ENCODE measurements at regions not wholly inside any gene's neighbourhood (a gene's known extent, or its start where the extent isn't known, plus 50 kb on each side); places are given as distances from the start of the nearest gene placed in this dataset.

DNA sequence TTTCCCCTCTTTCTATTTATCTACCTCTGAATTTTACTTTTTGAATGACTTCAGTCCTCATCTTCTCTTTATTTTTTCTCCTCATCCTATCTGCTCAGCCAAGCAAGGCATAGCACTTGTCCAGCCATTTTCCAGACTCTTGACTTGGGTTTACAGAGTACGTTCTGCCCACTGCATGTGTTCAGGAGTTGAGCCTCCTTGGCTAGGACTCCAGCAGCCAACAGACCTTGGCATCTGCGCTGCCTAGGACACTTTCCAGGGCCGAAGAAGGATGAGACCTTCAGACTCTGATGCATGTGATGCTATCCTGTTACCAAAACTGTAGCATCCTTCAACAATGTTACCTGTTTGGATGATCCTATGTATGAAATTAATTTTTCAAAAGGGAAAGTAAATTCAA, 59.7 kb downstream of the HES1 start:
- intact Hi-C loops (cut with DNase I; ENCODE audit: low total_unique reads), result loop anchor here (10.0 kb wide), 1 partner anchor 69 kb away; no protein-coding TSS in a partner anchor
- no peak for DNase-seq
- Histone ChIP-seq H3K4me1 (peaks cover 0 to 25% (median 9%) of the 10 kb centered on the region in 6 donors), H3K27me3 (replicated peaks in 1 of 7) (peaks cover 0 to 17% (median 0%) of the 10 kb centered on the region in 7 donors), H3K27ac (no peak overlapping the region), H3K9me3 (peaks cover 0 to 4% (median 0%) of the 10 kb centered on the region in 8 donors), H3K4me3 (no peak overlapping the region), H3K36me3 (no peaks in the 10 kb centered on the region)
- 85 to 90% (median 88%) methylated on average over 3 of the region's 3 CpGs for WGBS, 5 donors
- TF ChIP-seq POLR2AphosphoS5 (IDR thresholded peaks at IDR 0.05) (no peak), POLR2A (IDR thresholded peaks at IDR 0.05) (no peak)
- TF ChIP-seq, protein P1, sequence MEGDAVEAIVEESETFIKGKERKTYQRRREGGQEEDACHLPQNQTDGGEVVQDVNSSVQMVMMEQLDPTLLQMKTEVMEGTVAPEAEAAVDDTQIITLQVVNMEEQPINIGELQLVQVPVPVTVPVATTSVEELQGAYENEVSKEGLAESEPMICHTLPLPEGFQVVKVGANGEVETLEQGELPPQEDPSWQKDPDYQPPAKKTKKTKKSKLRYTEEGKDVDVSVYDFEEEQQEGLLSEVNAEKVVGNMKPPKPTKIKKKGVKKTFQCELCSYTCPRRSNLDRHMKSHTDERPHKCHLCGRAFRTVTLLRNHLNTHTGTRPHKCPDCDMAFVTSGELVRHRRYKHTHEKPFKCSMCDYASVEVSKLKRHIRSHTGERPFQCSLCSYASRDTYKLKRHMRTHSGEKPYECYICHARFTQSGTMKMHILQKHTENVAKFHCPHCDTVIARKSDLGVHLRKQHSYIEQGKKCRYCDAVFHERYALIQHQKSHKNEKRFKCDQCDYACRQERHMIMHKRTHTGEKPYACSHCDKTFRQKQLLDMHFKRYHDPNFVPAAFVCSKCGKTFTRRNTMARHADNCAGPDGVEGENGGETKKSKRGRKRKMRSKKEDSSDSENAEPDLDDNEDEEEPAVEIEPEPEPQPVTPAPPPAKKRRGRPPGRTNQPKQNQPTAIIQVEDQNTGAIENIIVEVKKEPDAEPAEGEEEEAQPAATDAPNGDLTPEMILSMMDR (IDR thresholded peaks at IDR 0.05 in 8 of 11, conservative IDR thresholded peaks at IDR 0.05 in 3 of 11), result no peak

DNA sequence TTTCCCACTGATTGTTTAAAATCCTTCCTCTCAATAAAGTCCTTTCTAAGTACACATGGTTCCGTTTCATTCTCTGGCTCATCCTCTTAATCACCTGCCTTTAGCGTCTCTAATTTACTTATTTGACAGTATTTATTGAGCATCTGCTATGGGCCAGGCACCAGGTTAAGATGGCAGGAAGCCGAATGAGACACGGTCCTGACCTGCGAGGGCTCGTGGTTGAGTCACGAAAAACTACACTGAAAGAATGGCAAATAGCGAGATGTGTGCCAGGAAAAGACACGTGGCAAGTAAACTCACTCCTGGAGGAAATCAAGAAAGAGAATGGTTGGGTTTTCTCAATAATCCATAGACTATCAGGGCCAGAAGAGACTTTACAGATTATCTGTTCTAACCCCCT, 60.9 kb downstream of the HES1 start:
- Histone ChIP-seq H3K27me3 (replicated peaks in 1 of 7) (peaks cover 0 to 23% (median 0%) of the 10 kb centered on the region in 7 donors), H3K9me3 (no peaks in the 10 kb centered on the region), H3K4me3 (no peak overlapping the region), H3K36me3 (no peaks in the 10 kb centered on the region), H3K27ac (no peak overlapping the region), H3K4me1 (peaks cover 0 to 25% (median 9%) of the 10 kb centered on the region in 6 donors)
- no peak for TF ChIP-seq POLR2AphosphoS5 (IDR thresholded peaks at IDR 0.05)
- TF ChIP-seq, protein P1 (IDR thresholded peaks at IDR 0.05 in 8 of 11, conservative IDR thresholded peaks at IDR 0.05 in 3 of 11), result no peak
- no peak for TF ChIP-seq POLR2A (IDR thresholded peaks at IDR 0.05)
- no peak for DNase-seq
- 90 to 94% (median 92%) methylated on average over 9 of the region's 9 CpGs for WGBS, 5 donors
- intact Hi-C loops (cut with DNase I; ENCODE audit: low total_unique reads), result loop anchor here (10.0 kb wide), 1 partner anchor 68 kb away; no protein-coding TSS in a partner anchor

DNA sequence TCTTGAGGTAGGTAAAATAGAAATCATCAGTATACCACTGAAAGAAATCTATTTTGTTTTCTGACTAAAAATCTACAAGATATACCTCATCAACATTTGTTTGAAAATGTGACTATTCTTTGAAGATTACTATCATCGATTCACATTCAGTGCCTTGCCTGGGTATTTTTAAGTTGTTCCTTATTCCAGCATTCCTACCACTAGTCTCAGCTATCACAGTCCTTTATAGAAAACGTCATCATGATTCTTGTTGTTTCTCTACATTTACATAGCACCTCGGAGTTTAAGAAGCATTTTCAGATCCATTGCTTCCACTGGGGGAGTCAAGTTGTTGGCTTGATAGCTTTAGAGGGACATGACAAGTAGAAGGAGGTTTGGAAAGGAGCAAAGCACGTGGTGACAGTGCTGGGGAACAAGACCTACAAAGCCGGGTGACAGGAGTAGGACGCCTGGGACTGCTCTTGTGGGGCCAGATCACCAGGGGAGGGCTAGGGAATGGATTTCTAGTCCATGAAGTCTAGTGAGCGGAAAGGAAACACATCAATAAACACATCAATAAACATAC, 61.5 kb downstream of the HES1 start:
- intact Hi-C loops (cut with DNase I; ENCODE audit: low total_unique reads), result loop anchor here (10.0 kb wide), 1 partner anchor 67 kb away; no protein-coding TSS in a partner anchor
- WGBS, 5 donors, result 83 to 94% (median 88%) methylated on average over 7 of the region's 7 CpGs
- peaks cover 0 to 25% (median 0%) of the 10 kb centered on the region in 7 donors for H3K27me3 ChIP-seq (replicated peaks in 1 of 7)
- H3K4me3 ChIP-seq, result no peak overlapping the region
- H3K27ac ChIP-seq, result no peak overlapping the region
- H3K9me3 ChIP-seq, result no peaks in the 10 kb centered on the region
- DNase-seq, result no peak
- H3K4me1 ChIP-seq, result peaks cover 0 to 25% (median 9%) of the 10 kb centered on the region in 6 donors
- H3K36me3 ChIP-seq, result no peaks in the 10 kb centered on the region
- TF ChIP-seq, protein P1 (IDR thresholded peaks at IDR 0.05 in 8 of 11, conservative IDR thresholded peaks at IDR 0.05 in 3 of 11), result no peak
- TF ChIP-seq POLR2A (IDR thresholded peaks at IDR 0.05) (no peak), POLR2AphosphoS5 (IDR thresholded peaks at IDR 0.05) (no peak)

DNA sequence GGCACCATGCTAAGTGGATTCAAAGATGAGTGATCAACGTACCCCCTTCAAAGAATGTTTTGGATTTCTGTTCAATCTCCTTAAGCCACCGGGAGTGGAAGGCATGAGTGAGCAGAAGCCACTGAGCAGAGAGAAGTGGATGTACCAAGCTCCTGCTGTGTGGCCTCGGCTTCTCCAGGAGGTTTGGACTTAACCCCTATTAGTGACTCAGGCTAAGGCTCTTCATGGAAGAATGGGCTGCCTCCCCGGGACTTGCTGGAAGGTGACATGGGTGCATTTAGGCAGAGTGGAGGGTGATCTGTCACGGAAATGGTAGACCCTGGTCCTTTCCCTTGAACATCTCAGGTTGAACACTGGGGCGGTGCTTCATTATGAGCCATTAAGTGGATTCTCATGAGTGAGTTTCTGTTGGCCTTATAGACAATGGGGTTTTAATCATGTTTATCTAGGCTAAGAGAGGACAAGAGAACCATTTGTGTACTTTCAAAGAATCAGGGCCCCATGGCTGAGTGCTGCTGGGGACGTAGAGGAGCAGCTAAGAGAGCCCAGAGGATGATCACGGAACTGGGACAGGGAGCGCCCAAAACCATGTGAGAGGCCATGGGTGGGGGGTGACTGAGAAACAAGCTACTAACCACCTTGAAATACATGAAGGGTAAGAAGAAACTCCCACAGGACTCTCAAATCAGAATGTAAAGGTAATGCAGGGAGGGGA, 62.2 kb downstream of the HES1 start:
- no peak overlapping the region for H3K27ac ChIP-seq
- peaks cover 0 to 25% (median 9%) of the 10 kb centered on the region in 6 donors for H3K4me1 ChIP-seq
- H3K27me3 ChIP-seq (replicated peaks in 1 of 7), result peaks cover 0 to 29% (median 0%) of the 10 kb centered on the region in 7 donors
- no peaks in the 10 kb centered on the region for H3K9me3 ChIP-seq
- intact Hi-C loops (cut with DNase I; ENCODE audit: low total_unique reads), result loop anchor here (10.0 kb wide), 1 partner anchor 67 kb away; no protein-coding TSS in a partner anchor
- no peaks in the 10 kb centered on the region for H3K36me3 ChIP-seq
- H3K4me3 ChIP-seq, result no peak overlapping the region
- TF ChIP-seq POLR2A (IDR thresholded peaks at IDR 0.05), result no peak
- TF ChIP-seq, protein P1 (IDR thresholded peaks at IDR 0.05 in 8 of 11, conservative IDR thresholded peaks at IDR 0.05 in 3 of 11), result no peak
- no peak for TF ChIP-seq POLR2AphosphoS5 (IDR thresholded peaks at IDR 0.05)
- WGBS, 5 donors, result 90 to 96% (median 94%) methylated on average over 9 of the region's 9 CpGs
- DNase-seq, result no peak

Measured in spleen (tissue), 11 donors.